Muscle of arm (tissue), 1 donor: ENCODE measurements at regions not wholly inside any gene's neighbourhood (a gene's known extent, or its start where the extent isn't known, plus 50 kb on each side); places are given as distances from the start of the nearest gene placed in this dataset.
"Not testable (repeated sequence)": the region's sequence is repeated elsewhere in the genome, so short reads cannot be mapped to it uniquely, and the experiment has no call there.

Experiments
- DNase-seq: peaks from one replicate; pipeline ENCODE4 v3.0.0-alpha.2; 2013

DNA sequence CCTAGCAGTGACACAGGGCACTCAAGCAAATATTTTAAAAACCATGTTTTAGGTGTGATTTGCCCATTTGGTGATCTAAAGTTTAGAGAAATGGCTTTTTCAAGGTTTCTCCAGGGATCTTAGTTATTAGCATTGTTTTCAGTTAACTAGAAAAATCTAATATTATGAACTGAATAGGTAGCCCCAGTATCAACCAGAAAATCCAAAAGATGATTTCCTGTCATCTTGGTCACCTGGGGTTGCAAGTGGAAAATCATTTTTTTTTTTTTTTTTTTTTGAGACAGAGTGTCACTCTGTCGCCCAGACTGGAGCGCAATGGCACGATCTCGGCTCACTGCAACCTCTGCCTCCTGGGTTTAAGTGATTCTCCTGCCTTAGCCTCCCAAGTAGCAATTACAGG lies 106.6 kb upstream of the FMN2 start:
- no peak for DNase-seq

DNA sequence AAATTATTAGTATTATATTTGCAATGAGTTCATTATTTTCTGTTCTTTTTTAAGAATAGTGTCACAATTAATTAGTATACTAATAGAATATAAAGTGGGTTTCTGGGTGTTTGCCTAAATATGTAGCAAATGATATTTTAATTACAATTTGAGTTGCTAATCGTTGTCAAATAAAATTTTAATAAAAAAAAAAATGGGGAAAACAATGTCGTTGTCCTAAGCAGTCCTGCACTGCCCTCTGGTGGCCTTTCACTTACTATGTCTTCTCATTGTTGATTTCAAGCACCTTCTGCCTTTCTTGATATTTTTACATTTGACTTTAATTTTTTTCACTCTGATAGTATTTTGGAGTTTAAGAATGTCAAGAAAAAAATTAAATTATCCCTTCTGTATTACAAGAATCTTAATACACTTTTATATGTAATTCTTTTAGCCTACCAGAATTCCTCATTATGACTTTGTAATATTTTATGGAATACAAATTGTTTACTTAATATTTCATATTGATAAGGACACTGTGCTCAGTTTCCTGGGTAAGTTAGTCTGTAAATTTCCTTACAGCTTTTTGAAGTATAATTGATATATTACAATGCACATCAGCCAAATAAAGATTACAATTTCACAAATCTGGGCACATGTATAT lies 104.5 kb upstream of the FMN2 start:
- DNase-seq, result peak; percentile 19

DNA sequence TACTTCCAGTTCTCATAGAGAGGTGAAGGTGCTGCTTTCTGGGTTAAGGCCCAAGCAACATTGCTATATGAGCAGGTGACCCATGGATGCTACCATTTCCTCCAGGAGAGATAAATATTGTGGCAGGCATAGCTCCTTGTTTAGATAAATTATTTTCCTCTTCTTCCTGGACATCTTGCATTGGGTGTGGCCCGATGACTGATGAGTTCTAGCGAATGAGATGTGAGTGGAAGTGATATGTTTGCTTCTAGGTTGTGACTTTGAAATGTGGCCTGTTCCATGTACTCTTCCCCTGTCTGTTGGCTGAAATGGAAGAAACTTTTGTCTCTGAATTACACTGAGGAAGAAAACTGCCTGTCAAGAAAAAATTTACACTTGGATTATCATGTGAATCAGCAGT lies 101.7 kb upstream of the FMN2 start:
- no peak for DNase-seq

DNA sequence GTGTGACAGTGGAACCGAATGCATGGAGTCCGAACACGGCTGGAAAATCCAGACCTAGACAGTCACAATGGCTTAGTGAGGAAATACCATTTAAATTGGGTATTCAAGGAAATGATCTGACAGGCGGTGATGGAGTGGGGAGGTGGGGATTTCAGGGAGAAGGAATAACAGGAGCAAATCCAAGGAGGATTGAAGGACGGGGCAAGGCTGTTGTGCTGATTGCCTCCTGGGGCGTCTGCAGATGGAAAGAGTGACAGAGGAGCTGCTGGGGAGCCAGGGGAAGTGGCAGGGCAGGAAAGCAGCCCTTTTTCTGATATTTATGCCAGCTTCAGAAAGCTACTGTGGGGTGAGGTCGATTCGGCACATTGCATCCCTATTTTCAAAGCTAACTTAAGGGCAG lies 99.1 kb upstream of the FMN2 start:
- DNase-seq, result not testable (repeated sequence)

DNA sequence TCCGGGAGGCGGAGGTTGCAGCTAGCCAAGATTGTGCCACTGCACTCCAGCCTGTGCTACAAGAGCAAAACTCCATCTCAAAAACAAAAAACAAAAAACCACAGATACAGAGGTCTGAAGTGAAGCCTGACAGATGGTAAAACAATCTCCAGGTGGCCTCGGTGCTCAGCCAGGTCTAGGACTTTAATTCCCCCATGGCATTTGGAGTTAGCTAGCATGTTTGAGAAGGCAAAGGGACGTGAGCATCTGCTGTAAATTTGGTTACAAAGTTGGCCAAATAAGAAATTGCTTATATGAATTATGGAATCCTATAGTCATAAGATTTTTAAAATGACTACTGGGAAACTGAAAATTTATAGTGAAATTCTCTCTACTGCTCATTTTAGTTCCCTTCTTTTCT lies 98.3 kb upstream of the FMN2 start:
- no peak for DNase-seq

DNA sequence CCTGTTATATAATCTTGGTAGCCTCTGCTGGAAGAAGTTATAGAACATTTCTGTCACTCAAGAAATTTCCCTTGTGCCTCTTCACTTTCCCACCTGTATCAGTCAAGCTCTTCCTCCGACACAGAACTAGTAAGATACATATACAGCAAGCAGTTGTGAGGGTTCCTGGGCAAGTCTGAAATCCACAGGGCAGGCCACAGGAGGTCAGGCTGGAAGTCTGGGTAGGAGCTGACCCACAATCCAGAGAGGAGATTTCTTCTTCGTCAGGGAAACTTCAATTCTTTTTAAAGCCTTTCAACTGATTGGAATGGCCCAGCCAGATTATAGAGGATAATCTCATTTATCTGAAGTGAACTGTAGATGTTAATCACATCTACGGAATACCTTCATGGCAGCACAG lies 96.4 kb upstream of the FMN2 start:
- DNase-seq, result no peak

DNA sequence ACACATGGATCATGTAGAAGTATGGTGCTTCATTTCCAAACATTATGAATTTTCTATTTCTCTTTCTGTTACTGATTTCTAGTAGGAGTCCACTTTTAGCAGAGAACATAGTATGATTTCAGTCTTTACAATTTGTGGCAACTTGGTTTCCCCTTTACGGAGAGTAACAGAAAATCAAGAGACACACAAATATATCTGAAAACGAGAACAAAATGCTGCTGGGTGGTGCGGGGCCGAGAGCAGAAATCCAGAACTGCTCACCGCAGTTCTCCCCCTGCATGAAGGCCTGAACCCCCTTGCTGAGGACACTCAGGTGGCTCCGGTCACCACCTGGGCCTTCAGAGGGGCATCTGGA lies 94.5 kb upstream of the FMN2 start:
- no peak for DNase-seq

DNA sequence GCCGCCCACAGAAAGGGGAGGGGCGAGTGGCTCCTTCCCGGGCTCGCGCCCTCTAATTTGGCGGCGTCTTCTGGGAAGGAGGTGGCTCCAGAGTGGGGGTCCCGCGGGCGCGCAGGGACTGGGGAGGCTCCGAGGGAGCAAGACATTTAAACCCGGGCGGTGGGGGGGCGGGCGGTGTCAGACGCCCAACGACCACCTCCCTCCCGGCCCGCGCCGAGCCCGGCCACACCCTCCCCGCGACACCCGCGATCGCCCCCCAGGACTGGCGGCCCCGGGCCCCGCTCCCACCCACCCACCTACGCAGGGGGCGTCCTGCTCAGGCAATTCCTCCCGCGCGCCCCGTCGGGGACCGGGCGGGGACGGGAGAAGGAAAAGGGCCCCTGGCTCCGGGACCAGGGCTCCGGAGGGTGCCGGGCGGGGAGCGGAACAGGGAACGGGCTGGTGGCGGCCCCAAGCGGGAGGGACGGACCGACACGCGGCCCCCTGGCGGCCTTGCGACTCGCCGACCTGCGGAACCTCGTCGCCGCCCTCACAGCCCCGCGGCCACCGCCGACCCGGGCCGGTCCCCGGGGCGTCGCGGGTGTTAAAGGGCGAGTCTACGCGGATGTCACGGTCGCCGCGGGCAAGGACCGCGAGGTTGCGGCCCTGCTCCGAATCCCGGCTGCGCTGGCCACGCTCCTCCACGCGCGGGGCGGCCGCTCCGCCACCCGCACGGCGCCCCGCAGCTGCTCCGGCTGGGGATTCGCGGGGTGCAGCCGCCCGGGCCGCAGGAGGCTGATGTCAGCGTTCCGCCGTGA lies 94.0 kb upstream of the FMN2 start:
- DNase-seq, result no peak

DNA sequence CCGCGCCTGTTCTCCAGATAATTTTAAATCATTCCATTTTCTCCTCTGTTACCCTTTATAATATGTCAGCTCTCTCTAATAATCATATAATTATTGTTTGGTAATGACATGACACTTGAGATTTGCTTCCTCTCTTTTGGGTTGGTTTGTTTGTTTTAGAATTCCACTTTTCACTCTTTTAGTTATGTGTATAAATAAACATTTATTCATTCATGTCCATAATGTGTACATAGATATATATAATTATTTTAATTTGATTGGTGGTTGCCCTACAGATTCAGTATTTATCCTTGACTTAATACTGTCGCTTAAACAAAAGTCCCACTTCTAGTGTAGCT lies 93.4 kb upstream of the FMN2 start:
- DNase-seq, result no peak

DNA sequence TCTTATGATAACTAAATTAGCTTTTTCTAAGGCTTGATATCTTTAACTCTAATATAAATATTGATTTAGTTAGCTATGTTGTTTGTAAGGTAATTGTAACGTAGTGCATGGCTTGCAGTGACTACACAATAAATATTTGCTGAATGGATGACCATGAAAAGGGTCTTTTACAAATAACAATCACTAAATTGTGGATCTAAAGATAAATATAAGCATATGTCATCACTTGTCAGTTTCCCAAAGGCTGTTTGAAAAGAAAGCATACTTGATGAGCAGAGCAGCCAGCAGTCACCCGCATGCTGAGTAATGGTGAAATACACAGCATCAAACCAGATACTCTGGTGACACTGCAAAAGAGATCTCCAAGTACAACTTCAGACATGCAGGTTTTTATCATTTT lies 92.5 kb upstream of the FMN2 start:
- no peak for DNase-seq

DNA sequence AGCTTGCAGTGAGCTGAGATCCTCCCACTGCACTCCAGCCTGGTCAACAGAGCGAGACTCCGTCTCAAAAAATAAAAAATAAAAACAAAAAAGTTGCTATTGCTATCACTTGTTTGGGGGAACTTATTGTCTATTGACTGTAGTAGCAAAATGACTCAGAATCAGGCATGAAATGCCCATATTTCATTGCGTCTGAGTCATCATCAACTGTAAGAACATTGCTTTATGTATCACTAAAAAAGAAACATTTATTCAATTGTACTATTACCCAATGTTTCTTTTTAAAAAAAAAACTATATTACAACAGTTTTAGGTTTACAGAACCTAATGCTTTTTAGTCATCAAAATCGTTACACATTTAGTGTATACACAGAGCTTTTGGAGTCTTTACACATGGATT lies 91.0 kb upstream of the FMN2 start:
- no peak for DNase-seq

DNA sequence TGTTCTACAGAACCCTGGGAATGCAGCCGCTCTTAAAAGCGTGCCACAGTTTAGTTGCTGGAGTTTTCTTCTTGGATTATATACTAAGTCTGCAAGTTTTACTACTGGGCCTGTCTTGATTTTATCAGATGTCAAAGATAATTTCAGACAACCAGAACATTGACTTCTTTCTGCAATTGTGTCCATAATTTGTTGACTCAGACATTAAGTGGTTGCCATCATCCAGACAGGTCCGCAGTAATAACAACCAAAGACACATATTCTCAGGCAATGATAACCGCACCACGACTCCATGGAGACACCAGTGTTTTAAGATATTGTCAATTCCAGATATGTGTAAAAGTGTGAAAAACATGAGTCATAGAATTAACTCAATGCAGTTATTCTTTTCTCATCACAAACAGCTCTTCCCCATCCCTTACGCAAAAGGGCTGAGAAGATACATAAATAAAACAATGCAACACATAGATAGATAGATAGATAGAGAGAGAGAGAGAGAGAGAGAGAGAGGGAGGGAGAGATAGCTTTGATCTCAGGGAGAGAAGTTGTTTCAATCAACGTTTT lies 90.4 kb upstream of the FMN2 start:
- no peak for DNase-seq

DNA sequence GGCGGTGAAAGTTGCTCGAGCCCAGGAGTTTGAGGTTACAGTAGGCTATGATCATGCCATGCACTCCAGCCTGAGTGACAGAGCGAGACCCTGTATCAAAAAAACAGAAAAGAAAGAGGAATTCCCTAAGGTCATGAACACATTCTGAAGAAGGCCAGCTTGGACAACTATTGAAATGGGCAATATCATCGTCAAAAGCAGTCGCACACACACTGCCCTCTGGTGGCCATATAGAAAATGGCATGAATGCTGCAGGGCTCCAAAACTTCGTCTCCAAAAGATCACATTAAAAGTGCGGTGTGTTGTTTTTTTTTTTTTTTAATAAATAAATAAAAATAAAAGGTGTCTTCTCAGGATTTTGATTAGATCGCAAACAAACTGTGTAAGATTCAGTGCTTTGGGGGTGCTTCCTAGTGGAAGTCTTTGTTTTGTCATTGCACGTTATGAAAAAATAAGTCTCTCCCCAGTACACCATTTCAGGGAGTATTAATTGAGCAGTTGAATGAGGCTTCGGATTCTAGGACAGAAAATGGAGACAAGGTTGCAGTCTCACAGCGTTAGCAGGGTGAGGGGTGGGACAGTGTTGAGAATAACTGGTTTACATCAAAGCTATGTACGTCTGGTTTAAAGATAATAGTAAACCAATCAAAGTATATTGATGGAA lies 87.5 kb upstream of the FMN2 start:
- no peak for DNase-seq

DNA sequence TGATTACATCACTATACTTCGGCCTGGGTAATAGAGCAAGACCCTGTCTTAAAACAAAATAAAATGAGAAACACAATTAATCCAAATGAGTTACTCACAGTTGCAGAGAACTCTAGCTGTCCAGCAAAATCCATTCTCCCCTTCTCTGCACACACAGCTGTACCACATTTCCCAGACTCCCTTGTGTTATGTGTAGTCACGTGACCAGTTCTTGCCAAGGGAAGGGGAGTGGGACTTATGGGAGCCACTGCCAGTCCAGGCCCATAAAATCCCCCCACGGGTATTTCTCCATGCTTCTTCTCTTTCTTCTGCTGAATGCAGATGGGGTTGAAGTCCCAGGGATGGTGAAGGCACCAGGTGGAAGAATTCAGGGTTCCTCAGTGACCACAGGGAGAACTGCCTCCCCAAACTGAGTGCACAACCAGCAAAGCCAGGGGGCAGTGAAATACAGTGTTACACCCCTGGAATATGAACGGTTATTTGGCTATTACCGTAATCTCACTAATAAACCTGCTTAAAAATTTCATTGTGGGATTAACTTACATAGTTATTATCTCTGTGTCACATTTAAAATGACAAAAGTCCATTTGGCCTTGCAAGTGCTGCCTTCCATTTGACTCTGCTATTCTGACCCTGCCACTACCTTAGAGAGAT lies 85.6 kb upstream of the FMN2 start:
- no peak for DNase-seq

DNA sequence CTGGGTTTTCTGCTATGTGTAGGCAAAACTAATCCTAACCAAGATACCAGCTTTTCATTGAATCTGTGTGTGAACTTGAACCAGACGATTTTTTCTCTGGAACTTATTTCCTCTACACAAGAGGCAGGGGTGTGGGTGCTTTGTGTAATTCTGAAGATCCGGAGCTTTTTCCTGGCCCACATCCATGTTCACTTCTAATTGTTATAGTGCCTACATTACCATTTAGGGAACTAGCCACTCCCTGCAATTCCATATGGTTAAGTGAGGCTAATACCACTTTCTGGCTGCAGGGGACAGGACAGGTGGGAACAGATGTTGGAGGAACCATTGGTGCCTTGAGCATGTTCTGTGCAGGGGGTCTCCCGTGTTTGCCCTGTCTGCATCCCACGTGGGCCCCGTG lies 83.4 kb upstream of the FMN2 start:
- no peak for DNase-seq

DNA sequence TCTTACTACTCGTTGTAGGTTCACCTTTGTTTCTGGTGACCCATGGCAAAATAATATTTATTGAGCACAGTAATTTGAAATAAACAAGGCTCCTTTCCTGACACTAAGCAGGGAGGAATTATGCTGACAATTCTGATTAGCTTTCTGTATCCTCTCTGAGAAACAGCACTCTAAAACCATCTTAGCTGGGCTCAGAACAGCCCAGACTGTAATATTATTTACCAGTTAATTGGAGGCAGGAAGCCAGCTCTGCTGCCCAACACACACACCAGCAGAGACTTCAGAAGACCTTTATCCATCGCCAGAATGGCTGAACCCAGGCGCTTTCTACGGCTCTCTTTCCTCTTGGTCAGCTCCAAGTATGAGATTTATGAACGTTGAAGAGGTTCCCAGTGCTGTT lies 77.6 kb upstream of the FMN2 start:
- no peak for DNase-seq

DNA sequence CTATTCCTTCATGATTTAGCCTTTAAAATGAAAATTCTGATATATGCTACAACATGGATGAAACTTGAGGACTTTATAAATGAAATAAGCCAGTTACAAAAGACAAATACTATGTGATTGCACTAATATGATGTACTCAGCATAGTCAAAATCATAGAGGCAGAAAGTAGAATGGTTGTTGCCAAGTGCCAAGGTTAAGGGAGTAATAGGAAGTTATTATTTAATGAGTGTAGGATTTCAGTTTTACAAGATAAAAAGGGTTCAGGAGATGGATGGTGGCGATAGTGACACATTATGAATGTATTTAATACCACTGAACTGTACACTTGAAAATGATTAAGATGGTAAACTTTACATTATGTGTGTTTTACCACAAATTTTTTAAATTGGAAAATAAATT lies 73.1 kb upstream of the FMN2 start:
- DNase-seq, result no peak

DNA sequence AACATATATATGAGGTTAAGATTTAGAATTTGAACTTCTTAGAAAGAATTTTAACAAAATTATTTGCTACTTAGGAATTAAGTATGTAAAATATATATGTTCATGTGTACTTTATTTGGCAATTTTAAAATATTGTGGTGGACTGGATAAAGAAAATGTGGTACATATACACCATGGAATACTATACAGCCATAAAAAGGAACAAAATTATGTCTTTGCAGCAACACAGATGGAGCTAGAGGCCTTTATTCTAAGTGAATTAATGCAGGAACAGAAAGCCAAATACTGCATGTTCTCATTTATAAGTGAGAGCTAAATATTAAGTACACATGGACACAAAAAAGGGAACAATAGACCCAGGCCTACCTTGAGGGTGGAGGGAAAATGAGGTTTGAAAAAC lies 72.2 kb upstream of the FMN2 start:
- DNase-seq, result no peak

DNA sequence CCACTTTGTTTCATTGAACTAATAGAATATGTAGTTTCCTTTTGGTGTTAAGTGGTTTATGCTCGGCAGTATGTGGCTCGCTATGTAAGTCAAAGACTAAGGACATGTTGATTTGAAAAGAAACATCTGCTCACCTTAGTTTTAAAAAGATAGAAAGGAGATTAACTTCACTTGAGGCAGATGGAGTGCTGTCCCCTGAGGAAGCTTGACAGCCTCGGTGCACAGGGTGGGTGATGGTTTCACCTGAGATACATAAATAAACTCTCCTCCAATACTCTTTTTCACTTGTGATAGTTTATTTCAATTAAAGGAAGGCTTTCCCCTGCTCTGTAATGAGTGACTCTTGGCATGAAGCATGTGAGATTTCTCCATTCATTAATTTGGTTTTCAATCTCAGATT lies 70.8 kb upstream of the FMN2 start:
- DNase-seq, result no peak

DNA sequence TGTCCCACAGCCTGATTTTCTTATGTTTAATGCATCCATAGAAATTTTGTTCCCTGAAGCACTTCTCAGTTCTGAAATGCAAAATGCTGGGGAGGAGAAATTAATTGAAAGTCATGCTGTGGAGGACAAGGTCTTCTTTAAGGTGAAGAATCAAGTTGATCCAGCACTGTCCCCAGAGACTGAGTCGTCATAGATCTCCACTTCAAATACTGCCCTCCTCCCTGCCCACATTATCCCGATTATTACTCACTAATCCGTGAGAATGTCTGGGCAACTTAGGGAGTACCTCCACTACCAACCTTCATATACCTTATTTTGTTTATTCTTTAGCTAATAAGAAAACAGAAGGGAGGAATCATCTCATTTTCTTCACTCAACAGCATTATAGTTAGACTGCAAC lies 70.0 kb upstream of the FMN2 start:
- DNase-seq, result no peak

DNA sequence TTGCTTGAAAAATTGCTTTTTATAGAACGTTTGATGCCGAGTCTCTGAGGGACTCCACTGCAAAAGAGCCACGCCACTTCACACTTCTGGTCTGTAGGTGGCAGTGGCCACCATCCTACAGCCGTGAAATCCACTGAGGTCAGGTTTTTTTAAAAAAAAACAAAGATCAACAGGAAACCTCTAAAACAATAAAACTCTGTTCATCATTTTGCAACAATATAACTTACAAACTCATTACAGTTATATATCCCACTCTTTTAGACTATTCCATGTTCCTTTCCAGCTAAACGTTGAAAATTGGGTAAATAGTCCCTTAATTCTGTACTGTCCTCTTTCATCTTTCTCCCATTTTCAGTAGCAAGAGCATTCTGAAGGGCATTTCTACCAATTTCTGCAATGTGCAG lies 64.6 kb upstream of the FMN2 start:
- peak; percentile 22 for DNase-seq

DNA sequence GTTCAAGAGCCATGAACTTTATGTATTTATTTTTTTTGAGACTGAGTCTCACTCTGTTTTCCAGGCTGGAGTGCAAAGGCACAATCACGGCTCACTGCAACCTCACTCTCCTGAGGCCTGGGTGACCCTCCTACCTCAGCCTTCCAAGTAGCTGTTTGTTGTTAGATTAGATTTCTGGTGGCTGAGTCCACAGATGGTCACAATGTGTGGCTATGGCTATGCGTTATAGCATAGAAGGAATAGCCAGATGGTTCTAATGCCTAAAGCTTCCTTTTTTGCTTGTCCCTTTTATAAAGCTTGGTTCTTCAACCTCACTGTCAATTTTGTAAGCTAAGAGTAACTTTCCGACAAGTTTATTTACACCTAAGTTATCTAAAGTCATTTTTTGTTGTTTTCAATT lies 62.3 kb upstream of the FMN2 start:
- no peak for DNase-seq

DNA sequence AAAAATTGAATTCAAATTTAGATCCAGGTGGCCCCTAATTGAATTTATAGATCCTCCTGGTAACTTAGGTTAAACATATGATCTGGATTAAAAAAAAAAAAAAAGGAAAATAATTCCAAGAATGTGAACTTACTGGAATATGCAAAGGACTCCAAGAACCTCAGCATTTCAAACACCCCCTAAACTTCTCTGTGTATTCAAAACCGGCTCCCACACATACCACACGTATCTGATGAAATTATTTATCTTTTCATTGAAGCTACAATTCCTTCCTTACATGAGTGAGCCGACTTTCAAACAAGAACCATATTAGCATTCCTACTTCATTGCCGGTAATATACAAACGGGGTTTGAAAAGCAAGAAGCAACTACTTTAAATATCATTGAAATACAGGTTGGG lies 61.4 kb upstream of the FMN2 start:
- DNase-seq, result no peak
